ENCODE measurements at regions not wholly inside any gene's neighbourhood (a gene's known extent, or its start where the extent isn't known, plus 50 kb on each side); places are given as distances from the start of the nearest gene placed in this dataset.

DNA sequence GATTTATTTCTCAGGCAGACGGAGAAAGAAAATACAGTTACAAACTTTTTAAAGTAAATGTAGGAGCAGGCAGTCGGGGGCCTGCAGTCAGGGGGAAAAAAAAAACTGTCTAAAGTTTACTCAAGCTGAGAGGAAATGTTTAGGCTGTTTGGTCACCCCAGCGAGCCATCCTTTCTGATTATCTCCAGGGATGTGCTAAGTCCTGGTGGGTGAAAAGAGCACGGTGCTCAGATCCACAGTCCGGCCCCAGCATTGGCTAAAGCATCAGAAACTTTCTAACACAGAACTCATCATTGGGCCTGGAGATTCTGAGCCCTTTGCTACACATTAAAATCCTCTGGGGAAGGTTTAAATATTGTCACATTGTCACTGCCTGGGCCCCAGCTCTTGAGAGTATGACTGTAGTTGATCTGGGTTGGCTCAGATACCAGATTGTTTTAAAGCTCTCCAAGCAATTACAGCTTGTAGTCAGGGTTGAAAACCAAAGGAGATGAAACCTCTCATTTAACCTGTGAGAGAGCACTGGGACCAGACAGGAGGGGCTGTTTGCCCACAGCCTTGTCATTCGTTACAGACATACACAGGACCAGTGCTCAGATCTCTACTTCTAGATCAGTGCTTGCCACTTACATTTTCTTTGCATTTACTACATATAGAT is 131.1 kb upstream of the HTR2A start:
- no peaks in the 10 kb centered on the region for H3K4me1 Mint-ChIP-seq (ENCODE audit: low read depth)
- no peak overlapping the region for H3K4me3 Mint-ChIP-seq
- intact Hi-C loops (cut with micrococcal nuclease) = no loop called here
- no peaks in the 10 kb centered on the region for H3K27me3 Mint-ChIP-seq
- POLR2A ChIA-PET = no interaction called here
- no peaks in the 10 kb centered on the region for H3K9me3 Mint-ChIP-seq
- CTCF ChIA-PET = no interaction called here
- no peak overlapping the region for H3K27ac Mint-ChIP-seq
- DNase-seq = no peak
- no peaks in the 10 kb centered on the region for H3K36me3 Mint-ChIP-seq

GRCh38 chr13:47025791-47026447 is 129.1 kb upstream of the HTR2A start:
- POLR2A ChIA-PET = no interaction called here
- no peak overlapping the region for H3K27ac Mint-ChIP-seq
- H3K27me3 Mint-ChIP-seq = no peaks in the 10 kb centered on the region
- no peak overlapping the region for H3K4me3 Mint-ChIP-seq
- H3K9me3 Mint-ChIP-seq = no peaks in the 10 kb centered on the region
- no peaks in the 10 kb centered on the region for H3K36me3 Mint-ChIP-seq
- no peaks in the 10 kb centered on the region for H3K4me1 Mint-ChIP-seq (ENCODE audit: low read depth)
- DNase-seq = no peak
- CTCF ChIA-PET = no interaction called here
- intact Hi-C loops (cut with micrococcal nuclease) = no loop called here

DNA sequence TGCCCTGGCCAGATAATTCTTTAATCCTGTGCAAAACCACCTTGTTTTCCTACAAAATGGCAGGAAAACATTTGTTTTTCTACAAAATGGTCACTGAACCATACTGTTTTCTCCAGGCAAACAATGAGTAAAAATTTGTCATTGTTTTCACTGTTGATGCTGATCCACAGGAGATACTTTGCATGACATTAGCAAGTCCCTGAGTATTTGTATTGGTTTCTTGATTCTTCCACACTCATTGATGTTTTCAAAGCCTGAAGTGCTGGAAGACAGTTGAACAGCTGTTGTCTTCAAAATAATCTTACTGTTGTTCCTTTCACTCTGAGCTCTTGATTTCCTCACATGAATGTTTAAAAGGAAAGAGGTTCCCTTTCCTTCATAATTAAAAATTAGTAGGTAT is 123.1 kb upstream of the HTR2A start:
- DNase-seq = no peak
- CTCF ChIA-PET = no interaction called here
- Mint-ChIP-seq H3K27ac (no peak overlapping the region), H3K9me3 (no peaks in the 10 kb centered on the region), H3K36me3 (no peaks in the 10 kb centered on the region), H3K4me3 (no peak overlapping the region), H3K27me3 (no peaks in the 10 kb centered on the region), H3K4me1 (ENCODE audit: low read depth) (no peaks in the 10 kb centered on the region)
- POLR2A ChIA-PET = no interaction called here
- intact Hi-C loops (cut with micrococcal nuclease) = no loop called here

GRCh38 chr13:47017476-47017875 is 120.6 kb upstream of the HTR2A start:
- Mint-ChIP-seq H3K36me3 (no peaks in the 10 kb centered on the region), H3K9me3 (no peaks in the 10 kb centered on the region), H3K4me1 (ENCODE audit: low read depth) (no peaks in the 10 kb centered on the region), H3K27me3 (no peaks in the 10 kb centered on the region), H3K27ac (no peak overlapping the region), H3K4me3 (no peak overlapping the region)
- intact Hi-C loops (cut with micrococcal nuclease) = no loop called here
- CTCF ChIA-PET = no interaction called here
- DNase-seq = no peak
- POLR2A ChIA-PET = no interaction called here

- no peaks in the 10 kb centered on the region for H3K9me3 Mint-ChIP-seq
- ChIA-PET POLR2A (no interaction called here), CTCF (no interaction called here)
- peaks cover 3% of the 10 kb centered on the region for H3K27me3 Mint-ChIP-seq
- no peak for DNase-seq
- no peak overlapping the region for H3K27ac Mint-ChIP-seq
- intact Hi-C loops (cut with micrococcal nuclease) = no loop called here
- H3K4me3 Mint-ChIP-seq = no peak overlapping the region
- H3K4me1 Mint-ChIP-seq (ENCODE audit: low read depth) = no peaks in the 10 kb centered on the region
- H3K36me3 Mint-ChIP-seq = no peaks in the 10 kb centered on the region
Measured at GRCh38 chr13:47008318-47008717, 111.5 kb upstream of the HTR2A start.

GRCh38 chr13:47005756-47006414 is 109.0 kb upstream of the HTR2A start:
- intact Hi-C loops (cut with micrococcal nuclease) = no loop called here
- ChIA-PET CTCF (no interaction called here), POLR2A (no interaction called here)
- no peaks in the 10 kb centered on the region for H3K4me1 Mint-ChIP-seq (ENCODE audit: low read depth)
- no peak overlapping the region for H3K4me3 Mint-ChIP-seq
- H3K9me3 Mint-ChIP-seq = no peaks in the 10 kb centered on the region
- no peaks in the 10 kb centered on the region for H3K36me3 Mint-ChIP-seq
- H3K27ac Mint-ChIP-seq = no peak overlapping the region
- peaks cover 5% of the 10 kb centered on the region for H3K27me3 Mint-ChIP-seq
- no peak for DNase-seq

GRCh38 chr13:47004540-47004939 is 107.7 kb upstream of the HTR2A start:
- Mint-ChIP-seq H3K9me3 (no peaks in the 10 kb centered on the region), H3K27me3 (peaks cover 5% of the 10 kb centered on the region), H3K4me1 (ENCODE audit: low read depth) (no peaks in the 10 kb centered on the region), H3K4me3 (no peak overlapping the region), H3K36me3 (no peaks in the 10 kb centered on the region), H3K27ac (no peak overlapping the region)
- CTCF ChIA-PET = no interaction called here
- POLR2A ChIA-PET = interaction anchor here (0.5 kb wide), 1 partner anchor 128 kb away, joined by 4 read pairs; no protein-coding TSS in a partner anchor
- intact Hi-C loops (cut with micrococcal nuclease) = no loop called here
- no peak for DNase-seq

DNA sequence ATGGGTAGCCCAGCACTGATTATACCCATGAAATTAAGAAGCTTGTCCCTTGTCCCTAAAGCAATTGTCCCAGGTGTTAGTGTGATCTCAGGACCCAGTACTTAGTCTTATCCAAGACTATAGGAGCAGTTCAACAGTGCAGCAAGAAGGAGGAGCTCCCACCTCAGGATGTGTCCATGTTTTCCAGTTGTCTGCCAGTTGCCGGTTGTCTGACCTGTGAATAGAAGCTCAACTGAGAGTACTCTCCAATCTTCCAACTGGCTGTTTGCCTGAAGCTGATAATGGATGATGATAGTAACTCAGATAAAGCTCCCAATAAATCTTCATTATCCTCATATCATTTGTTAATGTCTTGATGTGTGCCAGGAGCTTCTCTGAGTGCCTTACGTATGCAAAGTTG is 107.2 kb upstream of the HTR2A start:
- intact Hi-C loops (cut with micrococcal nuclease) = no loop called here
- Mint-ChIP-seq H3K27ac (no peak overlapping the region), H3K27me3 (peaks cover 5% of the 10 kb centered on the region), H3K9me3 (no peaks in the 10 kb centered on the region), H3K4me3 (no peak overlapping the region), H3K36me3 (no peaks in the 10 kb centered on the region), H3K4me1 (ENCODE audit: low read depth) (no peaks in the 10 kb centered on the region)
- CTCF ChIA-PET = no interaction called here
- no peak for DNase-seq
- POLR2A ChIA-PET = interaction anchor here (0.5 kb wide), 1 partner anchor 128 kb away, joined by 4 read pairs; no protein-coding TSS in a partner anchor

DNA sequence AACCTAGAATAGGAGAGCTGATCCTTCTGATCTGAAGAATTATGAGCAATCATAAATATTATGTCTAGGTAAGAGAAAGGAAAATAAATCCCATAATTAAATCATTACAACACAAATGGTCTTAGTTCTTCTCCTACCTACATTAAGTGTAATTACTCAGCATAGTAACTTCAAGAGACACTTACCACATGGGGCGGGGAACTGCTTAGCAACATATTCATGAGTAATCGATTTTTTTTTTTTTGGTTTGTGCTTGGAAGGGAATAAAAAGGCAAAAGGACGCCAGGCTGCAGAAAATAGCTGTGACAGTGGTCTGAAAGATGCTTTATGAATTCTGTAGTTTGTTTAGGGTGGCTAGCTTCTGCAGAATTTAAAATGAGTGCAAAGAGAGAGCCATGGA is 103.3 kb upstream of the HTR2A start:
- H3K4me1 Mint-ChIP-seq (ENCODE audit: low read depth) = no peaks in the 10 kb centered on the region
- H3K36me3 Mint-ChIP-seq = no peaks in the 10 kb centered on the region
- H3K27me3 Mint-ChIP-seq = peaks cover 5% of the 10 kb centered on the region
- no peaks in the 10 kb centered on the region for H3K9me3 Mint-ChIP-seq
- ChIA-PET POLR2A (no interaction called here), CTCF (no interaction called here)
- H3K4me3 Mint-ChIP-seq = no peak overlapping the region
- H3K27ac Mint-ChIP-seq = no peak overlapping the region
- DNase-seq = no peak
- intact Hi-C loops (cut with micrococcal nuclease) = no loop called here

DNA sequence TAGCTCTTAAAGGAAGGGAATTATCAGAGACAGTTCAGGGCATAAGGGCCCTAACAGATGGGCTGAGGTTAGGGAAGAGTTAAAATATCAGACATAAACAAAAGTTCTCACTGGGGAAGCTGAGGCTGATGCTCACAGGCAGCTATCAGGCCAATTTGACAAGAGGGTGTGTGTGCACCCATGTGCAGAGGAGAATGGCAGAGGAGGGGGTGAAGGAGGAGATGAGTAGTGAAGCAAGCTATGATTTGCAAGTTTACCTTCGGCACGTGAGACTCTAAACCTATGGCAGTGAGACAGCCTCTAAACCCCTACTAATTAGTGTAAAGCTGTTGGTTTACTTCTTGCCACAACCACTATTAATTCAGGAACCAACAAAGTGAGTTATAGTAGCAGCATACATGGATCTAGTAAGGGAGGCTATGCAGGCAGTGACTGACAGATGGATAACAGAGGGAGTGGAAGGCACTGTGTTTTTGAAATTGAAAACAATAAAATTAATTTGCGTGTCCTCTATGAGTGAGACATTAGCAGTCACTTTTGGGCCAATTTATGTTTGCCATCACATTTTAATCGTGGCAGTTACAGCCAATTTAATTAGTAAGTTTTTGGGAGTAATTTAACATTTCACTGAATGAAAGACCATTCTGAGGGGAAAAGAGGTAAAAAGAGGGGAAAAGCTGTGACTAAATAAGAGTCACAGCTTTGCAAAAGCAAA is 99.6 kb upstream of the HTR2A start:
- CTCF ChIA-PET = interaction anchor here (1.5 kb wide), 1 partner anchor 9 kb away, joined by 3 read pairs; no protein-coding TSS in a partner anchor
- no peaks in the 10 kb centered on the region for H3K36me3 Mint-ChIP-seq
- POLR2A ChIA-PET = no interaction called here
- no peaks in the 10 kb centered on the region for H3K9me3 Mint-ChIP-seq
- no peak for DNase-seq
- H3K27ac Mint-ChIP-seq = no peak overlapping the region
- peaks cover 1% of the 10 kb centered on the region for H3K27me3 Mint-ChIP-seq
- no peaks in the 10 kb centered on the region for H3K4me1 Mint-ChIP-seq (ENCODE audit: low read depth)
- no peak overlapping the region for H3K4me3 Mint-ChIP-seq
- intact Hi-C loops (cut with micrococcal nuclease) = no loop called here

DNA sequence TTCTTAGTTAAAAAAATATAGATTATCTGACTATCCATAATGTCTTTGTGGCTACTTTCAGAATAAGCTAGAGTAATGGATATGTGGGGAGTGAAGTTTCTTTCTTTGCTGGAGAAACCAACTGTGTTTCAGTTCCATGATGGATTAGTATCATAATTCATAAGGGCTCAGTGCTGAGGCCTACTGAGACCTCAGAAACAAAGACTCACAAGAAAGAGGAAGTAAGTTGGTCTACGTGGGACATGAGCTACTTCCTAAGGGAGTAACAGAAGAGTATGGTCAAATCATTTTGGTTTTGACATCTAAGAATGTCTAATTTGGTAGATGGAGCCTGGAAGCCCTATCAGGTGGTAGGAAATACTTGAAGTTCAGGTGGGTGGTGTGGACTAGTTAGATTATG is 99.0 kb upstream of the HTR2A start:
- H3K4me1 Mint-ChIP-seq (ENCODE audit: low read depth) = no peaks in the 10 kb centered on the region
- POLR2A ChIA-PET = no interaction called here
- DNase-seq = no peak
- H3K9me3 Mint-ChIP-seq = no peaks in the 10 kb centered on the region
- intact Hi-C loops (cut with micrococcal nuclease) = no loop called here
- H3K4me3 Mint-ChIP-seq = no peak overlapping the region
- CTCF ChIA-PET = interaction anchor here (0.7 to 1.5 kb wide), 2 partner anchors 9 to 402 kb away, joined by 3 read pairs; no protein-coding TSS in a partner anchor
- H3K27ac Mint-ChIP-seq = no peak overlapping the region
- H3K36me3 Mint-ChIP-seq = no peaks in the 10 kb centered on the region
- H3K27me3 Mint-ChIP-seq = no peaks in the 10 kb centered on the region

DNA sequence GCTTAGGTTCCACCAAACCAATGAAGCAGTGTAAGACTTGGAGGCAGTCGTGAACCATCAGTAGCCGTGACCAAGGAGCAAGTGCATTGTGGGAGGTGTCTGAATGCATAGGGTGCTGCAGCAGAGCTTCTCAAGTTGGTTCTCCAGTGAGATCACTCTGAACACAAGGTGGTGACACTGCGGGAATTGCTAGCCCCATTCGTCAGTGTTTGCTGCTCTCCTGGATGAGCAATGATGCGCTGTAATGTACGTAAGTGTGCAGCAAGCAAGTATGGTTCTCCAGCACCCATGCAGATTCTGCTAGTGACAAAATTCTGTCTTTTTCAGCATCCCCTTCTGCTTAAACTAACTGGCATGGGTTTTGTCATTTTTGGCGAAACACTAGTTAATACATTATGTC is 97.6 kb upstream of the HTR2A start:
- intact Hi-C loops (cut with micrococcal nuclease) = no loop called here
- Mint-ChIP-seq H3K4me3 (no peak overlapping the region), H3K27ac (no peak overlapping the region), H3K27me3 (peaks cover 2% of the 10 kb centered on the region), H3K36me3 (no peaks in the 10 kb centered on the region), H3K9me3 (no peaks in the 10 kb centered on the region), H3K4me1 (ENCODE audit: low read depth) (no peaks in the 10 kb centered on the region)
- CTCF ChIA-PET = no interaction called here
- POLR2A ChIA-PET = no interaction called here
- no peak for DNase-seq
